GM18517 (cell line): ENCODE measurements at regions not wholly inside any gene's neighbourhood (a gene's known extent, or its start where the extent isn't known, plus 50 kb on each side); places are given as distances from the start of the nearest gene placed in this dataset.

Experiments used
- ATAC-seq: cut with Tn5 transposase; IDR thresholded peaks from one replicate; pipeline ENCODE4 v1.9.1; 2021; ENCODE audit warnings: mild to moderate bottlenecking, moderate library complexity; ENCODE audit not compliant: unreplicated experiment

- no peak for ATAC-seq
Measured at GRCh38 chr2:43039376-43040080, 186.9 kb downstream of the ZFP36L2 start.

GRCh38 chr2:43038696-43039094, 187.7 kb downstream of the ZFP36L2 start:
- ATAC-seq, result no peak

- ATAC-seq, result no peak
Measured at GRCh38 chr2:43038034-43038695, 188.2 kb downstream of the ZFP36L2 start.

- no peak for ATAC-seq
Measured at GRCh38 chr2:43035922-43036321, 190.5 kb downstream of the ZFP36L2 start.

DNA sequence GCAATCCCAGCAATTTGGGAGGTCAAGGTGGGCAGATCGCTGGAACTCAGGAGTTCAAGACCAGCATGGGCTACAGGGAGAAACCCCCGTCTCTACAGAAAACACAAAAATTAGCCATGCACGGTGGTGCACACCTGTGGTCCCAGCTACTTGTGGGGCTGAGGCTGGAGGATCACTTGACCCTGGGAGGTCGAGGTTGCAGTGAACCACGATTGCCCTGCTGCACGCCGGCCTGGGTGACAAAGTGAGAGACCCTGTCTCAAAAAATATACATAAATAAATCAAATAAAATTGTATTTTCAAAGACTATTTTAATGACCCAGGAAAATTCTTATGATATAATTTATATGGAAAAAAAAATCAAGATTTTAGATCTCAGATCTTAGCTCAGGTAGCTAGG, 191.5 kb downstream of the ZFP36L2 start:
- ATAC-seq, result no peak

GRCh38 chr2:43034242-43034619, 192.2 kb downstream of the ZFP36L2 start:
- no peak for ATAC-seq

GRCh38 chr2:43033466-43034241, 192.8 kb downstream of the ZFP36L2 start:
- no peak for ATAC-seq

GRCh38 chr2:43033016-43033270, 193.5 kb downstream of the ZFP36L2 start:
- no peak for ATAC-seq

DNA sequence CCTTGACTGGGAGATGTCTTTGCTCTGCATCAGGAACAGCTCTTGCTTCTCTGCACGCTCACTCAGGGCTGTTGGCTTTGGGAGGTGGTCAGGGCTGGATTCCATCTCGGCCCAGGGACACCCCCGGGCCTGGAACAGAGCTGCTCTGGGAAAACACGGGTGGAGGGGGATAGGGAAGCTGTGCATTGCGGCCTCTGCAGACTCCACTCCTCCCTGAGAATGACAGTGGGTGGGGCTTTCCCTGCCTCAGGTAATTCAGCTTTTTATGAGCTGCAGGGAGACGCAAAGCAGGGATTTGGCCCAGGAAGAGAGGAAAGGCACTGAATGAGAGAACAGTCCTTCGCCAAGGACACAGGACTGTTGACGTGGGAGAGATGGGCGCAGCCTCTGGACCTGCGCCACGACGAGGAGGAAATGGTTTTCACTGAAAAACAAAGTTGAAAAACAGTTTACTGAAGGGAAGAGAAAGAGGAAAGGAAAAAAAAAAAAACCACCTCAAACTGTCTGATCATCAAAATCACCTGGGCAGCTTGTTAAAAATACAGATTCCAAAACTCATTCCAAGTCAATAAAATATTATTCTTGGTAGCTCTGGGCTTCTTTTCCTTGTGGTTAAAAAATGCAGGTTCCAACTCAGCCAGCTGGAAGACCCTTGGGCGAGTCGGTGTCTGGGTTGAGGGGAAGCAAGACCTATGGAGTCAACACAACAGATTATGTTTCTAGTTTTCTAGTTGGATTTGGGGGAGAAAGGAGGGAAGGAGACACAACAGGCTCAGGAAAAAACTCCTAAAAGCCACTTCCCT, 194.0 kb downstream of the ZFP36L2 start:
- ATAC-seq, result no peak

- ATAC-seq, result no peak
Measured at GRCh38 chr2:43031471-43032212, 194.8 kb downstream of the ZFP36L2 start.

GRCh38 chr2:43030551-43031307, 195.7 kb downstream of the ZFP36L2 start:
- no peak for ATAC-seq

DNA sequence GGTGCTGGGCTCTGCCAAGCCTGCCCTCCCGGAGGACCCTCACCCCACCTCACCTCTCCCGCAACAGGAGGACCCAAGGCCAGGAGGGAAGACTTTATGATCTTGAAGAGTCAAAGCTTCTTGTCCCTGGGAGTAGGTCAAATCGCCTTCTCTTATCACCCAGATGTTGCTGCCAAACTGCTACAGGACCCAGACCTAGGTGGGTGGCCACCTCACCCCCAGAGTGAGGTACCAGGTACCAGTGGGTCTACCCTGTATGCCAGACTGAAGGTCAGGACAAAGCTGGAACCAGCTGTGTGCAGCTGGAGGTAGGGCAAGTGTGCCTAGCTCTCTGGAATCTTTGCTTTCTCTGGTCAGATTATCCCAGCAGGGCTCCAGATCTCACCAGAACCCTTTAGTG, 197.2 kb downstream of the ZFP36L2 start:
- ATAC-seq, result no peak

DNA sequence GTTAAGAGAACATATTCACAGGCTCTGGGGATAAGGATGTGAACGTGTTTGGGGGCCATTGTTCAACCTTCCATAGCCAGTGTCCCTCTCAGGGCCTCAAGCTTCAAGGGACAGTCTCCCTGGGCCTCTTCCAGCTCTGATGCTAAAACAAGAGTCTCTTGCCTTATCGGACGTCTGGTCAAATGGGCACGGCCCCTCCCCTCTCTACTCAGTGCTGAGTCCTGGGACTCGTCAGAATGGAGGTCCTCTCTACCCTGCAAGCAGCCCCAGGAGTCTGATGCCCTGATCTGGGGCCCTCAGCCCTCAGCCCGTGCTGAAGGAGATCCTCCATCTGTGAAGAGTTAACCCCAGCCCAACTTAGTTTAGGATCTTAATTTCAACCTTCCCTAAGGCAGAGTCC, 198.2 kb downstream of the ZFP36L2 start:
- ATAC-seq, result no peak

GRCh38 chr2:43027097-43027873, 199.1 kb downstream of the ZFP36L2 start:
- ATAC-seq, result no peak

GRCh38 chr2:43026426-43027096, 199.8 kb downstream of the ZFP36L2 start:
- ATAC-seq, result no peak

DNA sequence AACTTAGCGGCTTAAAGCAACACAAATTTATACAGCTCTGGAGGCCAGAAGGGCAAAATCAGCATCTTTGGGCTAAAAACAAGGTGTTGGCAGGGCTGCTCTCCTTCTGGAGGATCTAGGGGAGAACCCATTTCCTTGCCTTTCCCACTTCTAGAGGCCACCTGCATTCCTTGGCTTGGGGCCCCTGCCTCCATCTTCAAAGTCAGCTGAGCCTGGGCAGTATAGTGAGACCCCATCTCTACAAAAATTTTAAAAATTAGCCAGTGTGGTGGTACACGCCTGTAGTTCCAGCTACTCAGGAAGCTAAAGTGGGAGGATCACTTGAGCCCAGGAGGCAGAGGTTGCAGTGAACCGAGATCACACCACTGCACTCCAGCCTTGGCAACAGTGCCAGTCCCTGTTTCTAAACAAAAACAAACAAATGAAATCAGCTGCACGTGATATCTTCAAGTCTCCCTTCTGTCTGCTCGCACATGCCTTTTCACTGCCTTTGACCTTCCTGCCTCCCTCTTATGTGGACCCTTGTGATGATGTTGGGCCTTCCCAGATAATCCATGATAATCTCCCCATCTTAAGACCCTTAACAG, 200.6 kb downstream of the ZFP36L2 start:
- ATAC-seq, result no peak

DNA sequence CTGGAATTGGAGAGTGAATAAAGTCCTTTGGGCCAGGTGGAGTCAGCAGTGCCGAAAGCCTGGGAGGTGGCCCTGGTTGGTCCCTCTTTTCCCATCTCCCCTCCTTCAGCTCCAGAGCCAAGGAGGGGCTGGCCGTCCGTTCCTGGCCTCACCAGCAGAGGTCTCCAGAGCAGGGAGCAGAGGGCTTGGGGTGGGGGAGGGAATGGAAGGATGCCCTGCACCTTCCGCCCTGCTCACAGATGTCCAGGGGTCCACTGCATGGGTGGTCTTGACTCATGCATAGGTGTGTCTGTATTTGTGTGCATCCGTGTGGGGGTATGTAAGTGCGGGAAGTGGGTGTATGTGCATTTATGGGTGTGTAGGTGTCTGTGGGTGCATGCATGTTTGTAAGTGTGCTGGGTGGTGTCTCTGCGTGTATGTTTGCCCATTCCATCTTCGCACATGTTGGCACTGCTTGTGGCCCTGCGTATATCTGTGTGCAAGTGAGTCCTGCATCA, 201.8 kb downstream of the ZFP36L2 start:
- no peak for ATAC-seq
